Endothelial cell of umbilical vein (primary cell): ENCODE measurements at regions not wholly inside any gene's neighbourhood (a gene's known extent, or its start where the extent isn't known, plus 50 kb on each side); places are given as distances from the start of the nearest gene placed in this dataset.

ENCODE experiments used
- BruUV-seq: library from RNA; stranded (reverse); fragments of 400-500 nt; replicated peaks from 2 replicates; lab custom pipeline; 2021; lab: Mats Ljungman, UMichigan
- CTCF ChIA-PET: fragments of 300-600, 350-600 bp; sonication (Branson Sonifier 250); formaldehyde crosslinking; loops from one replicate; lab custom pipeline; 2021; ENCODE audit warnings: antibody characterized with exemption, inconsistent platforms; lab: Charles Lee
- POLR2A ChIA-PET: fragments of 300-600, 350-600 bp; sonication (Branson Sonifier 250); formaldehyde crosslinking; loops from one replicate; lab custom pipeline; 2021; ENCODE audit warnings: antibody characterized with exemption, inconsistent platforms; lab: Charles Lee
- DNase-seq: peaks from one replicate; pipeline ENCODE4 v3.0.0-alpha.2; 2011; ENCODE audit warnings: low read depth, low spot score
- FAIRE-seq: peaks from 2 replicates; lab custom pipeline; 2011; peaks lifted over from hg19 to GRCh38; lab: Jason Lieb, UNC
- H2AFZ ChIP-seq: 2 replicates; pipeline ENCODE4 v1.6.0; 2012; ENCODE audit warnings: low read depth, low read length, control low read depth, inconsistent platforms
- H3K27ac ChIP-seq: 2 replicates; pipeline ENCODE4 v1.5.1; 2011; ENCODE audit warnings: low read depth, mild to moderate bottlenecking, control low read depth, low read length, moderate library complexity; ENCODE audit not compliant: insufficient read depth
- H3K27me3 ChIP-seq, 2 experiments: 2 replicates each; pipeline versions ENCODE4 v1.6.0 to v1.6.1; 2011; ENCODE audit warnings: low read length in 2 of 2, mixed read lengths in 1 of 2; ENCODE audit not compliant: control insufficient read depth in 2 of 2, insufficient read depth in 2 of 2
- H3K36me3 ChIP-seq, 2 experiments: 2 replicates in 1 of 2; 3 replicates in 1 of 2; pipeline ENCODE4 v1.5.1; 2011; ENCODE audit warnings: low read length in 2 of 2, mild to moderate bottlenecking in 1 of 2, moderate library complexity in 1 of 2; ENCODE audit not compliant: control insufficient read depth in 2 of 2, insufficient read depth in 2 of 2; ENCODE audit errors: extremely low read depth in 1 of 2
- H3K4me1 ChIP-seq: 3 replicates; pipeline ENCODE4 v1.5.1; 2011; ENCODE audit warnings: mild to moderate bottlenecking, low read length; ENCODE audit not compliant: control insufficient read depth, insufficient read depth; ENCODE audit errors: extremely low read depth
- H3K4me2 ChIP-seq: 2 replicates; pipeline ENCODE4 v1.6.1; 2011; ENCODE audit warnings: low read length, control low read depth, mixed read lengths; ENCODE audit not compliant: insufficient read depth
- H3K4me3 ChIP-seq, 3 experiments: fragments of 200-600 bp in 1 of 3; sonication (generic), shearing (Covaris generic) in 1 of 3; replicated peaks in 1 of 3; 2 replicates each; pipeline ENCODE4 v1.5.1; 2011 to 2016; ENCODE audit warnings: control low read depth in 3 of 3, low read length in 3 of 3, mild to moderate bottlenecking in 2 of 3, inconsistent platforms in 1 of 3, low read depth in 1 of 3, moderate library complexity in 1 of 3; ENCODE audit not compliant: insufficient read depth in 1 of 3
- H3K79me2 ChIP-seq: 2 replicates; pipeline ENCODE4 v1.6.0; 2012; ENCODE audit warnings: low read length, inconsistent platforms; ENCODE audit not compliant: control insufficient read depth, insufficient read depth
- H3K9ac ChIP-seq: replicated peaks from 2 replicates; pipeline ENCODE3; 2011; ENCODE audit warnings: low read length, control low read depth; ENCODE audit not compliant: insufficient read depth; ENCODE audit errors: extremely low read depth
- H3K9me1 ChIP-seq: replicated peaks from 3 replicates; pipeline ENCODE4 v1.6.0; 2011; ENCODE audit warnings: mild to moderate bottlenecking, low read length; ENCODE audit not compliant: control insufficient read depth, insufficient read depth; ENCODE audit errors: extremely low read depth
- H3K9me3 ChIP-seq: replicated peaks from 2 replicates; pipeline ENCODE4 v1.5.1; 2012; ENCODE audit warnings: low read length, inconsistent platforms; ENCODE audit not compliant: control insufficient read depth, insufficient read depth
- H4K20me1 ChIP-seq: replicated peaks from 2 replicates; pipeline ENCODE3; 2011; ENCODE audit warnings: mild to moderate bottlenecking, low read length; ENCODE audit not compliant: control insufficient read depth, insufficient read depth; ENCODE audit errors: extremely low read depth
- CTCF ChIP-seq, 2 donors: IDR thresholded peaks; 1 replicate in 1 of 2; 2 replicates in 1 of 2; pipeline ENCODE4 v1.5.1; 2011; ENCODE audit warnings: low read length in 2 of 2, mild to moderate bottlenecking in 2 of 2, moderate library complexity in 2 of 2, control low read depth in 1 of 2, inconsistent platforms in 1 of 2, low read depth in 1 of 2; ENCODE audit not compliant: insufficient read depth in 1 of 2; ENCODE audit errors: extremely low read depth in 1 of 2
- EZH2 ChIP-seq: IDR thresholded peaks from 2 replicates; pipeline ENCODE4 v1.6.1; 2012; ENCODE audit warnings: borderline replicate concordance, low read depth, mild to moderate bottlenecking, moderate library complexity, low read length, inconsistent platforms; ENCODE audit not compliant: severe bottlenecking
- GATA2 ChIP-seq: IDR thresholded peaks from 2 replicates; pipeline ENCODE4 v1.7.0; 2011; ENCODE audit warnings: low read depth, mild to moderate bottlenecking, moderate library complexity, mixed read lengths, low read length; ENCODE audit not compliant: insufficient read length, insufficient read depth
- MYC ChIP-seq: IDR thresholded peaks from one replicate; pipeline ENCODE4 v1.6.1; 2011; ENCODE audit warnings: mild to moderate bottlenecking, low read depth, low read length
- POLR2A ChIP-seq: IDR thresholded peaks from 2 replicates; pipeline ENCODE4 v1.6.1; 2012; ENCODE audit warnings: low read depth, mild to moderate bottlenecking, control low read depth, low read length
- dilution Hi-C: fragments of 300-500 bp; cut with MboI; formaldehyde crosslinking; loops from one replicate; pipeline ENCODE4 v1.15.0; 2019; ENCODE audit warnings: low sequenced_read_pairs; ENCODE audit not compliant: extremely low pct_ligation_motif_present
- intact Hi-C: fragments of 100-400 bp; cut with micrococcal nuclease; formaldehyde crosslinking; loops from one replicate; pipeline ENCODE4 v1.10.0; 2022

DNA sequence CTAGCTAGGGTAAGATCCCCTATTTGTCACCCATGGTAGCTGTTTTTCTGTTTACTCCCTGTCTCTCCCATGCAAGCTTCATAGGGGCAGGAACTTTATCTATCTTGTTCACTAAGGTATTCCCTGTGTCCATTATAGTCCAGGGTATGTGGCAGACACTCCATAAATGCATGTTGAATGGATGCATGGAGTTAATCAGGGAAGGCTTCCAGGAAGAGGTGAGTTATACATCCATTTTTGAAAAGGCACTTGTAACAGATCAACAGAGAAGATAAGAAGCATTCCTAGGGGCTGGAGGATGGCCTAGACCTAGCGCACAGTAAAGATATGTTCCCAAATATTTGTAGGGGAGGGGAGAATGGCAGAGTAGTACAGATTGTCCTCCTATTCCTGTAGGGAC lies 130.3 kb downstream of the BUD13 start:
- Histone ChIP-seq H3K9me3 (no peaks in the 10 kb centered on the region), H3K9me1 (no peaks in the 10 kb centered on the region), H3K27ac (no peak overlapping the region), H3K36me3 (no peaks in the 10 kb centered on the region), H4K20me1 (no peaks in the 10 kb centered on the region), H3K4me1 (no peaks in the 10 kb centered on the region), H3K4me3 (no peak overlapping the region), H3K79me2 (no peaks in the 10 kb centered on the region), H3K9ac (no peak overlapping the region), H3K27me3 (no peaks in the 10 kb centered on the region), H3K4me2 (no peak overlapping the region), H2AFZ (no peak overlapping the region)
- dilution Hi-C loops (no loop called here), intact Hi-C loops (loop anchor here (5.0 kb wide), 1 partner anchor 425 kb away; no protein-coding TSS in a partner anchor)
- no peak for FAIRE-seq
- POLR2A ChIA-PET, result interaction anchor here (2.2 kb wide), 1 partner anchor 129 kb away, joined by 5 read pairs; no protein-coding TSS in a partner anchor
- TF ChIP-seq POLR2A, result no peak
- no peak for TF ChIP-seq CTCF (IDR thresholded peaks at IDR 0.05; ENCODE audit: extremely low read depth in 1 of 2, insufficient read depth in 1 of 2, low read depth in 1 of 2, low read length in 2 of 2)
- no peak for TF ChIP-seq GATA2
- no peak for TF ChIP-seq EZH2
- TF ChIP-seq MYC, result no peak
- no TSS peak for BruUV-seq
- no peak for DNase-seq
- CTCF ChIA-PET, result interaction anchor here (1.0 to 10.9 kb wide), 18 partner anchors 12 to 1307 kb away, joined by 3 to 350 read pairs (median 6); no protein-coding TSS in a partner anchor

GRCh38 chr11:116641561-116642045 lies 131.2 kb downstream of the BUD13 start:
- Histone ChIP-seq H3K36me3 (no peaks in the 10 kb centered on the region), H3K79me2 (no peaks in the 10 kb centered on the region), H3K9ac (no peak overlapping the region), H3K9me3 (no peaks in the 10 kb centered on the region), H3K27ac (no peak overlapping the region), H3K9me1 (no peaks in the 10 kb centered on the region), H2AFZ (no peak overlapping the region), H3K27me3 (no peaks in the 10 kb centered on the region), H3K4me2 (no peak overlapping the region), H4K20me1 (no peaks in the 10 kb centered on the region), H3K4me1 (no peaks in the 10 kb centered on the region), H3K4me3 (no peak overlapping the region)
- BruUV-seq, result no TSS peak
- DNase-seq (peak; percentile 29), FAIRE-seq (no peak)
- intact Hi-C loops (loop anchor here (1.0 to 5.0 kb wide), 4 partner anchors 127 to 424 kb away; no protein-coding TSS in a partner anchor), dilution Hi-C loops (no loop called here)
- POLR2A ChIA-PET, result interaction anchor here (2.2 kb wide), 1 partner anchor 128 kb away, joined by 5 read pairs; no protein-coding TSS in a partner anchor
- CTCF ChIA-PET, result interaction anchor here (0.8 to 10.9 kb wide), 26 partner anchors 11 to 1307 kb away, joined by 3 to 350 read pairs (median 4); no protein-coding TSS in a partner anchor
- TF ChIP-seq GATA2, result no peak
- TF ChIP-seq CTCF (IDR thresholded peaks at IDR 0.05; ENCODE audit: extremely low read depth in 1 of 2, insufficient read depth in 1 of 2, low read depth in 1 of 2, low read length in 2 of 2), result peak; percentile 73 to 86
